ENCODE measurements at regions not wholly inside any gene's neighbourhood (a gene's known extent, or its start where the extent isn't known, plus 50 kb on each side); places are given as distances from the start of the nearest gene placed in this dataset.

DNA sequence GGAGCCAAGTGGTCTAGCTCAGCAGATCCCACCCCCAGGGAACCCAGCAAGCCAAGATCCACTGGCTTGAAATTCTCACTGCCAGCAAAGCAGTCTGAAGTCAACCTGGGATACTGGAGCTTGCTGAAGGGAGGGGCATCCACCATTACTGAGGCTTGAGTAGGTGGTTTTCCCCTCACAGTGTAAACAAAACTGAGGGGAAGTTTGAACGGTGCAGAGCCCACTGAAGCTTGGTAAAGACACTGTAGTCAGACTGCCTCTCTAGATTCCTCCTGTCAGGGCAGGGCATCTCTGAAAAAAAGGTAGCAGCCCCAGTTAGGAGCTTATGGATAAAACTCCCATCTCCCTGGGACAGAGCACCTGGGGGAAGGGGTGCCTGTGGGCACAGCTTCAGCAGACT is 819.5 kb upstream of the EPHA7 start:
- TF ChIP-seq POLR2A (IDR thresholded peaks at IDR 0.05) = no peak
- TF ChIP-seq, protein P1, sequence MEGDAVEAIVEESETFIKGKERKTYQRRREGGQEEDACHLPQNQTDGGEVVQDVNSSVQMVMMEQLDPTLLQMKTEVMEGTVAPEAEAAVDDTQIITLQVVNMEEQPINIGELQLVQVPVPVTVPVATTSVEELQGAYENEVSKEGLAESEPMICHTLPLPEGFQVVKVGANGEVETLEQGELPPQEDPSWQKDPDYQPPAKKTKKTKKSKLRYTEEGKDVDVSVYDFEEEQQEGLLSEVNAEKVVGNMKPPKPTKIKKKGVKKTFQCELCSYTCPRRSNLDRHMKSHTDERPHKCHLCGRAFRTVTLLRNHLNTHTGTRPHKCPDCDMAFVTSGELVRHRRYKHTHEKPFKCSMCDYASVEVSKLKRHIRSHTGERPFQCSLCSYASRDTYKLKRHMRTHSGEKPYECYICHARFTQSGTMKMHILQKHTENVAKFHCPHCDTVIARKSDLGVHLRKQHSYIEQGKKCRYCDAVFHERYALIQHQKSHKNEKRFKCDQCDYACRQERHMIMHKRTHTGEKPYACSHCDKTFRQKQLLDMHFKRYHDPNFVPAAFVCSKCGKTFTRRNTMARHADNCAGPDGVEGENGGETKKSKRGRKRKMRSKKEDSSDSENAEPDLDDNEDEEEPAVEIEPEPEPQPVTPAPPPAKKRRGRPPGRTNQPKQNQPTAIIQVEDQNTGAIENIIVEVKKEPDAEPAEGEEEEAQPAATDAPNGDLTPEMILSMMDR (IDR thresholded peaks at IDR 0.05) = no peak

Measured in tibial nerve (tissue), 3 donors.